ENCODE measurements at regions not wholly inside any gene's neighbourhood (a gene's known extent, or its start where the extent isn't known, plus 50 kb on each side); places are given as distances from the start of the nearest gene placed in this dataset.

DNA sequence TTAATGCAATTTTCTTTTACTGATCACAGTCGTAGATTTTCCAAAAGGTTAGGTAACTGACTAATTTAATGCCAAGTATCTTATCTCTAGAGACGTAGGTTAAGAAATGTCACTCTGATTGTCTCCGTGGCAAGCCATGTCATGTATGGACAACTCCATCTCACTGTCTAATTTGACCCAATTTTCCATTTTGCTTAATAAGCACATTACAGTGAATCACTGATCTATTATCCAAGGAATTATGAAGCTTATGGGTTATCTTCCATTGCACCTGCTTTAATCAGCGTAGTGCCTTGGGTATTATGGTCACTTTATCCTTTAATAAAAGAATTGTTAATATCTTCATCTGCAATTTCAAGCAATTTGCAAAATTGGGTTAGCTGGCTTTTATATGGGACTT, 557.4 kb upstream of the ROBO2 start:
- no peak for DNase-seq (ENCODE audit: low spot score in 2 of 2, unreplicated experiment in 2 of 2)
- TF ChIP-seq, protein P1, sequence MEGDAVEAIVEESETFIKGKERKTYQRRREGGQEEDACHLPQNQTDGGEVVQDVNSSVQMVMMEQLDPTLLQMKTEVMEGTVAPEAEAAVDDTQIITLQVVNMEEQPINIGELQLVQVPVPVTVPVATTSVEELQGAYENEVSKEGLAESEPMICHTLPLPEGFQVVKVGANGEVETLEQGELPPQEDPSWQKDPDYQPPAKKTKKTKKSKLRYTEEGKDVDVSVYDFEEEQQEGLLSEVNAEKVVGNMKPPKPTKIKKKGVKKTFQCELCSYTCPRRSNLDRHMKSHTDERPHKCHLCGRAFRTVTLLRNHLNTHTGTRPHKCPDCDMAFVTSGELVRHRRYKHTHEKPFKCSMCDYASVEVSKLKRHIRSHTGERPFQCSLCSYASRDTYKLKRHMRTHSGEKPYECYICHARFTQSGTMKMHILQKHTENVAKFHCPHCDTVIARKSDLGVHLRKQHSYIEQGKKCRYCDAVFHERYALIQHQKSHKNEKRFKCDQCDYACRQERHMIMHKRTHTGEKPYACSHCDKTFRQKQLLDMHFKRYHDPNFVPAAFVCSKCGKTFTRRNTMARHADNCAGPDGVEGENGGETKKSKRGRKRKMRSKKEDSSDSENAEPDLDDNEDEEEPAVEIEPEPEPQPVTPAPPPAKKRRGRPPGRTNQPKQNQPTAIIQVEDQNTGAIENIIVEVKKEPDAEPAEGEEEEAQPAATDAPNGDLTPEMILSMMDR (IDR thresholded peaks at IDR 0.05; ENCODE audit: unreplicated experiment) = no peak
- Mint-ChIP-seq H3K36me3 (no peaks in the 10 kb centered on the region), H3K4me3 (no peak overlapping the region), H3K27me3 (ENCODE audit: low read depth) (no peaks in the 10 kb centered on the region), H3K9me3 (no peaks in the 10 kb centered on the region), H3K4me1 (peaks cover 2% of the 10 kb centered on the region), H3K27ac (no peak overlapping the region)

DNA sequence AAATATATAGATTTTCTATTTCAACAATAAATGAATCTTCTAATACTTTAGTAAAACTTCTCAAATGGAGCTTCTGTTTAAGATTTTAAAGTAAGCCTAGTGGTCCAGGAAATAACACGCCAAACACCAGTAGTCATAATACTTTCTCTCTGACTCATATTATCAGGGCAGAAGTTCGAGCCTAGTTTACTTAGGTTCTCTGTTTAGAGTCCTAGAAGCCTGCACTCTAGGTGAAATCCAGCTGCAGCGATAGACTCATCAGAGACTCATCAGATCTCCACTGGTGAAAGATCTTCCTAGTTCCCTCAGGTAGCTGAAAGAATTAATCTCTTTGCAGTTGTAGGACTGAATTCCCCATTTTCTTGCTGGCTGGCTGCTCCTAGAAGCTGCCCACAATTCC, 552.5 kb upstream of the ROBO2 start:
- TF ChIP-seq, protein P1 (IDR thresholded peaks at IDR 0.05; ENCODE audit: unreplicated experiment) = no peak
- Mint-ChIP-seq H3K36me3 (no peaks in the 10 kb centered on the region), H3K27ac (no peak overlapping the region), H3K27me3 (ENCODE audit: low read depth) (no peaks in the 10 kb centered on the region), H3K4me1 (no peaks in the 10 kb centered on the region), H3K9me3 (peaks cover 10% of the 10 kb centered on the region), H3K4me3 (no peak overlapping the region)
- no peak for DNase-seq (ENCODE audit: low spot score in 2 of 2, unreplicated experiment in 2 of 2)

DNA sequence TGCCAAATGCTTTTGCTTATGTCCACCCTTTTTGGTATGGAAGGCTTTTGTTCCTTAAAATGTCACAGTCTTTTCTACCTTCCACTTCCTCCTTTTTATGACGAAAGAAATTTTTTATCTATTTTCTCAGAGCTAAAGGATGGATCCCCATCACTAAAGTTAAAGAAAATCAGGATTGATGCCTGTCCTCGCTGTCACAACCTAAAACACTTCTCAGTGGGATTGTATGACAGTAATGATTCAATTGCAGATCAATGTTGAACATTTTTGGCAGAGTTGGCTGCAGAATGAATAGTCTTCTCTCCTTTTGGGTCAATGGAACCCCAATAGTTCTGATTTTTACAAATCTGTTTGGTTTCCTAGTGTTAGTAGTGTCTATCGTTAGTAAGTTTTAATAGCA, 549.8 kb upstream of the ROBO2 start:
- peaks cover 10% of the 10 kb centered on the region for H3K9me3 Mint-ChIP-seq
- DNase-seq (ENCODE audit: low spot score in 2 of 2, unreplicated experiment in 2 of 2) = no peak
- TF ChIP-seq, protein P1 (IDR thresholded peaks at IDR 0.05; ENCODE audit: unreplicated experiment) = no peak
- H3K4me3 Mint-ChIP-seq = no peak overlapping the region
- H3K4me1 Mint-ChIP-seq = no peaks in the 10 kb centered on the region
- H3K36me3 Mint-ChIP-seq = no peaks in the 10 kb centered on the region
- H3K27ac Mint-ChIP-seq = no peak overlapping the region
- H3K27me3 Mint-ChIP-seq (ENCODE audit: low read depth) = no peaks in the 10 kb centered on the region

DNA sequence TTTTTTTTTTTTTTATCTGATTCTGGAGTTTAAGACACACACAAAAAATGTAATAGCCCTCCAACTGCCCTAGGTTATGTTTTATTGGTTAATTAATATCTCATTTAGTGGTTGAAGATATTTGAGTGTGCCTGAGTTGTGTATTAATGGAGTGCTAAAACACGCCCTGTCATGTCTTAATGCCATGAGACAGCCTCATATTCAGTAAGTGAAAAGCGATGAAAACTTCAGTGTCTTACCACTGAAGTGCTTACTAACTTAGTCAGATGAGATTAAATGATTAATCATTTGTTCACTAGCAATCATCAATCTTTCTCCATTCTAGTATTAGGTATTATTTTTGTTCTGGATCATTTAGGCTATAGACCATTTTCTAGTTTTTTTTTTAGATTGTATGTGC, 544.7 kb upstream of the ROBO2 start:
- H3K9me3 Mint-ChIP-seq = peaks cover 6% of the 10 kb centered on the region
- H3K4me1 Mint-ChIP-seq = peaks cover 4% of the 10 kb centered on the region
- no peak overlapping the region for H3K4me3 Mint-ChIP-seq

DNA sequence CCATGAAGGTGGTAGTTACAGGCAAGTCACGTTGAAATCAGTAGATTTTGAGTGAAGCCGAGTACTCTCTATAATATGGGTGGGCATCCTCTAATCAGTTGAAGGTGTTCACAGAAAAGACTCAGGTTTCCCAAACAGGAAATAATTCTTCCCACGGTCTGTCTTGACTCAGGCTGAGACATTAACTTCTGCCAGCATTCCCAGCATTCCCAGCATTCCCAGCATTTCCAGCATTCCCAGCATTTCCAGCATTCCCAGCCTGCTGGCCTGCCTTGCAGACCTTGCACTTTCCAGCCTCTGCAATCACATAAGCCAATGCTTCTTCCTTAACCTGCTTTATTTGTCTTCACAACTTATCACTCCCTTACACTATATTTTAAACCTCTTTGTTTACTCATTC, 542.3 kb upstream of the ROBO2 start:
- Mint-ChIP-seq H3K27me3 (ENCODE audit: low read depth) (no peaks in the 10 kb centered on the region), H3K4me1 (peaks cover 4% of the 10 kb centered on the region), H3K4me3 (no peak overlapping the region), H3K36me3 (peaks cover 4% of the 10 kb centered on the region), H3K9me3 (peaks cover 6% of the 10 kb centered on the region), H3K27ac (no peak overlapping the region)
- TF ChIP-seq, protein P1 (IDR thresholded peaks at IDR 0.05; ENCODE audit: unreplicated experiment) = no peak
- DNase-seq (ENCODE audit: low spot score in 2 of 2, unreplicated experiment in 2 of 2) = no peak

More for the DNA sequence above, 544.7 kb upstream of the ROBO2 start:
- Mint-ChIP-seq H3K27me3 (ENCODE audit: low read depth) (no peaks in the 10 kb centered on the region), H3K36me3 (peaks cover 4% of the 10 kb centered on the region), H3K27ac (no peak overlapping the region)
- DNase-seq (ENCODE audit: low spot score in 2 of 2, unreplicated experiment in 2 of 2) = no peak
- TF ChIP-seq, protein P1 (IDR thresholded peaks at IDR 0.05; ENCODE audit: unreplicated experiment) = no peak

DNA sequence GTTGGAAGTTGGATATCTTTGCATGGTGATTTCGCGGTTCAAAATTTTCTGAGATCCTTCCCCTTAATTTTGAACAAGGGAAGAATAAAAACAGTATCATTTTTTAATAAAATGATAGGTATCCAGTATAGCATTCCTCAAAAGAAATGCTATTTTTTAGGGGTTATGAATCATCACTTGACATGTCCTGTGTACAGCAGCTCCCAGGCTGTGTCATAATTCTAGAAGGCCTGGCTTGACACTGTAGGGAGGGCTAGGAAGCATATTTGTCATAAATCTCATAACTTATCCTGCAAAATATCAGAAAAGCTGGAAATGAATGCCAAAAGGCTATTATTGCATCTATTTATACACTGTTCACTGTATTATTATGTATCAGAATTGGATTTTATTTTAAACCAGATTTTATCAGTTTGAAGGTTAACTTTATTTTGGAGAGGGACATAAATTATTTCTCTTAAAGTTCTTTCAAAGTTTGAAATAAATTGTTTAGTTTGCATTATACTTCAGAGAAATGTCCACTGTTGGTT, 539.1 kb upstream of the ROBO2 start:
- no peaks in the 10 kb centered on the region for H3K4me1 Mint-ChIP-seq
- TF ChIP-seq, protein P1 (IDR thresholded peaks at IDR 0.05; ENCODE audit: unreplicated experiment) = no peak
- H3K27ac Mint-ChIP-seq = no peak overlapping the region
- peaks cover 6% of the 10 kb centered on the region for H3K9me3 Mint-ChIP-seq
- no peak for DNase-seq (ENCODE audit: low spot score in 2 of 2, unreplicated experiment in 2 of 2)
- peaks cover 4% of the 10 kb centered on the region for H3K36me3 Mint-ChIP-seq
- H3K27me3 Mint-ChIP-seq (ENCODE audit: low read depth) = no peaks in the 10 kb centered on the region
- H3K4me3 Mint-ChIP-seq = no peak overlapping the region
